H1 (cell line): ENCODE measurements at regions not wholly inside any gene's neighbourhood (a gene's known extent, or its start where the extent isn't known, plus 50 kb on each side); places are given as distances from the start of the nearest gene placed in this dataset.
"Not testable (repeated sequence)": the region's sequence is repeated elsewhere in the genome, so short reads cannot be mapped to it uniquely, and the experiment has no call there.

Experiments used
- CTCF ChIA-PET: fragments of 300-600 bp; sonication (Branson Sonifier 250); formaldehyde crosslinking; loops from one replicate; lab custom pipeline; 2021; ENCODE audit not compliant: partially characterized antibody; lab: Charles Lee
- POLR2A ChIA-PET: fragments of 300-600 bp; sonication (Branson Sonifier 250); formaldehyde crosslinking; loops from one replicate; lab custom pipeline; 2021; ENCODE audit warnings: inconsistent platforms; ENCODE audit not compliant: partially characterized antibody; lab: Charles Lee
- DNase-seq, 2 experiments: peaks; one replicate each; pipeline versions ENCODE4 v3.0.0 to v3.0.0-alpha.2; 2010 to 2022; ENCODE audit warnings: low spot score in 2 of 2, low read depth in 1 of 2, mixed read lengths in 1 of 2
- FAIRE-seq: peaks from 2 replicates; lab custom pipeline; 2011; peaks lifted over from hg19 to GRCh38; lab: Jason Lieb, UNC
- H2AFZ ChIP-seq: 2 replicates; pipeline ENCODE4 v1.8.1; 2012; ENCODE audit warnings: low read length, inconsistent platforms
- H2AK5ac ChIP-seq: 2 replicates; pipeline ENCODE4 v1.6.1; 2013; ENCODE audit warnings: low read depth, low read length
- H2BK120ac ChIP-seq: replicated peaks from 2 replicates; pipeline ENCODE3; 2013; ENCODE audit warnings: low read depth, low read length, inconsistent platforms
- H2BK12ac ChIP-seq: 2 replicates; pipeline ENCODE4 v1.6.1; 2013; ENCODE audit warnings: low read depth, low read length
- H2BK15ac ChIP-seq: 2 replicates; pipeline ENCODE4 v1.6.1; 2013; ENCODE audit warnings: low read length
- H2BK20ac ChIP-seq: 2 replicates; pipeline ENCODE4 v1.6.1; 2013; ENCODE audit warnings: low read length
- H2BK5ac ChIP-seq: 2 replicates; pipeline ENCODE4 v1.6.1; 2013; ENCODE audit warnings: low read depth, low read length
- H3K14ac ChIP-seq: 2 replicates; pipeline ENCODE4 v1.6.1; 2013; ENCODE audit warnings: inconsistent platforms; ENCODE audit not compliant: insufficient read length
- H3K18ac ChIP-seq: 2 replicates; pipeline ENCODE4 v1.6.1; 2013; ENCODE audit warnings: low read length; ENCODE audit errors: extremely low read depth
- H3K23ac ChIP-seq: 2 replicates; pipeline ENCODE4 v1.6.1; 2013; ENCODE audit warnings: inconsistent platforms; ENCODE audit not compliant: insufficient read length
- H3K23me2 ChIP-seq: 2 replicates; pipeline ENCODE4 v1.6.1; 2013; ENCODE audit warnings: low read depth, low read length
- H3K27ac ChIP-seq: 2 replicates; pipeline ENCODE4 v1.6.1; 2011; ENCODE audit warnings: low read depth, low read length, inconsistent platforms
- H3K27me3 ChIP-seq, 4 experiments: replicated peaks in 1 of 4; 1 replicate in 1 of 4; 2 replicates in 3 of 4; pipeline versions ENCODE4 v1.6.1 to v1.8.1; 2011 to 2013; ENCODE audit warnings: low read length in 3 of 4, mild to moderate bottlenecking in 3 of 4, inconsistent platforms in 2 of 4, mixed read lengths in 2 of 4, moderate library complexity in 1 of 4; ENCODE audit not compliant: control insufficient read depth in 3 of 4, insufficient read depth in 3 of 4; ENCODE audit errors: extremely low read depth in 1 of 4
- H3K36me3 ChIP-seq, 4 experiments: 2 replicates each; pipeline versions ENCODE4 v1.6.1 to v1.8.1; 2011 to 2013; ENCODE audit warnings: mild to moderate bottlenecking in 4 of 4, low read length in 3 of 4, moderate library complexity in 2 of 4, control low read depth in 1 of 4, inconsistent platforms in 1 of 4; ENCODE audit not compliant: insufficient read depth in 4 of 4, control insufficient read depth in 2 of 4
- H3K4ac ChIP-seq: replicated peaks from 2 replicates; pipeline ENCODE3; 2013; ENCODE audit warnings: low read length, low read depth, mixed read lengths, inconsistent platforms; ENCODE audit not compliant: insufficient read length
- H3K4me1 ChIP-seq, 4 experiments: replicated peaks in 1 of 4; 1 replicate in 1 of 4; 2 replicates in 3 of 4; pipeline versions ENCODE4 v1.6.1 to v1.8.1; 2011 to 2013; ENCODE audit warnings: low read length in 3 of 4, inconsistent platforms in 2 of 4, mixed read lengths in 1 of 4; ENCODE audit not compliant: insufficient read depth in 4 of 4, control insufficient read depth in 3 of 4
- H3K4me2 ChIP-seq, 2 experiments: 2 replicates each; pipeline versions ENCODE4 v1.6.1 to v1.8.1; 2011 to 2013; ENCODE audit warnings: low read depth in 2 of 2, low read length in 2 of 2, control low read depth in 1 of 2, inconsistent platforms in 1 of 2, mild to moderate bottlenecking in 1 of 2; ENCODE audit not compliant: insufficient read depth in 1 of 2
- H3K4me3 ChIP-seq, 4 experiments: fragments of 200-600, 300-600 bp in 1 of 4; sonication (generic), shearing (Covaris generic), sonication (Bioruptor Twin) in 1 of 4; 2 replicates each; pipeline versions ENCODE4 v1.5.1 to v1.8.1; 2011 to 2016; ENCODE audit warnings: low read length in 4 of 4, low read depth in 3 of 4, control low read depth in 2 of 4, inconsistent platforms in 2 of 4, mild to moderate bottlenecking in 2 of 4, mixed read lengths in 1 of 4, moderate library complexity in 1 of 4; ENCODE audit not compliant: insufficient read depth in 2 of 4; ENCODE audit errors: extremely low read depth in 1 of 4
- H3K56ac ChIP-seq: replicated peaks from 2 replicates; pipeline ENCODE3; 2013; ENCODE audit warnings: low read depth, mild to moderate bottlenecking, mixed read lengths, low read length, inconsistent platforms; ENCODE audit not compliant: insufficient read length
- H3K79me1 ChIP-seq: 2 replicates; pipeline ENCODE4 v1.6.1; 2013; ENCODE audit warnings: low read depth, low read length, control low read depth
- H3K79me2 ChIP-seq, 2 experiments: 2 replicates each; pipeline versions ENCODE4 v1.6.1 to v1.8.1; 2012 to 2013; ENCODE audit warnings: low read length in 2 of 2, mild to moderate bottlenecking in 2 of 2, inconsistent platforms in 1 of 2; ENCODE audit not compliant: insufficient read depth in 2 of 2, control insufficient read depth in 1 of 2
- H3K9ac ChIP-seq, 4 experiments: replicated peaks in 1 of 4; 1 replicate in 1 of 4; 2 replicates in 3 of 4; pipeline versions ENCODE4 v1.6.1 to v1.8.1; 2011 to 2013; ENCODE audit warnings: low read depth in 3 of 4, low read length in 3 of 4, control low read depth in 2 of 4, mild to moderate bottlenecking in 2 of 4, moderate library complexity in 2 of 4, inconsistent platforms in 1 of 4; ENCODE audit errors: extremely low read depth in 1 of 4
- H3K9me3 ChIP-seq, 2 experiments: 2 replicates each; pipeline versions ENCODE4 v1.6.1 to v1.8.1; 2012 to 2013; ENCODE audit warnings: mild to moderate bottlenecking in 2 of 2, moderate library complexity in 2 of 2, control low read depth in 1 of 2, inconsistent platforms in 1 of 2, low read depth in 1 of 2, low read length in 1 of 2, mixed read lengths in 1 of 2; ENCODE audit not compliant: insufficient read depth in 2 of 2
- H4K20me1 ChIP-seq, 2 experiments: replicated peaks in 1 of 2; 2 replicates each; pipeline versions ENCODE3 to v1.8.1; 2011 to 2013; ENCODE audit warnings: inconsistent platforms in 2 of 2, low read length in 2 of 2, mild to moderate bottlenecking in 1 of 2; ENCODE audit not compliant: insufficient read depth in 2 of 2, control insufficient read depth in 1 of 2
- H4K5ac ChIP-seq: 2 replicates; pipeline ENCODE4 v1.6.1; 2013; ENCODE audit warnings: low read length, low read depth, mixed read lengths, inconsistent platforms; ENCODE audit not compliant: insufficient read length
- H4K8ac ChIP-seq: 2 replicates; pipeline ENCODE4 v1.8.0; 2013; ENCODE audit warnings: mild to moderate bottlenecking, moderate library complexity, low read length, inconsistent platforms; ENCODE audit not compliant: insufficient read depth; ENCODE audit errors: extremely low read depth
- H4K91ac ChIP-seq: replicated peaks from 2 replicates; pipeline ENCODE3; 2013; ENCODE audit warnings: low read length, mixed read lengths, inconsistent platforms; ENCODE audit not compliant: insufficient read length
- WGBS, 2 experiments: shearing (Covaris generic) in 1 of 2; methylation state at CpG; one replicate each; pipeline versions ENCODE4 v1.1.6 to v1.1.7; 2013 to 2015; ENCODE audit warnings: low lambda C conversion rate in 2 of 2, mixed read lengths in 2 of 2, inconsistent platforms in 1 of 2, low coverage in 1 of 2, missing lambda C conversion rate in 1 of 2; ENCODE audit not compliant: insufficient replicate concordance in 2 of 2, insufficient coverage in 1 of 2, insufficient read length in 1 of 2; ENCODE audit errors: extremely low coverage in 1 of 2, missing lambda C conversion rate in 1 of 2; 5-methylcytosine and 5-hydroxymethylcytosine counted together

GRCh38 chrX:37096422-37097124, 88.4 kb downstream of the FAM47C start:
- POLR2A ChIA-PET, FAIRE-seq: not testable (repeated sequence)
- no CpG with 5 or more reads among the region's 4 CpGs for WGBS, 2 experiments

More at GRCh38 chrX:37096422-37097124, 88.4 kb downstream of the FAM47C start:
- H2BK20ac ChIP-seq, H3K36me3 ChIP-seq, H4K5ac ChIP-seq, H2BK15ac ChIP-seq, H2AFZ ChIP-seq, H3K4me3 ChIP-seq, H3K27ac ChIP-seq, H3K18ac ChIP-seq, H3K9me3 ChIP-seq, DNase-seq, CTCF ChIA-PET, H2BK5ac ChIP-seq, H4K91ac ChIP-seq, H3K23me2 ChIP-seq, H3K4me2 ChIP-seq, H2BK120ac ChIP-seq, H3K27me3 ChIP-seq, H4K20me1 ChIP-seq, H3K14ac ChIP-seq, H2AK5ac ChIP-seq, H4K8ac ChIP-seq, H3K4ac ChIP-seq, H3K23ac ChIP-seq, H2BK12ac ChIP-seq, H3K4me1 ChIP-seq, H3K79me2 ChIP-seq, H3K56ac ChIP-seq, H3K9ac ChIP-seq, H3K79me1 ChIP-seq: not testable (repeated sequence)
